HEK293 (cell line): ENCODE measurements at regions not wholly inside any gene's neighbourhood (a gene's known extent, or its start where the extent isn't known, plus 50 kb on each side); places are given as distances from the start of the nearest gene placed in this dataset.

Experiments used
- TCF7L2 ChIP-seq: IDR thresholded peaks from 2 replicates; pipeline ENCODE4 v1.6.1; 2011; ENCODE audit warnings: low read depth, mild to moderate bottlenecking, inconsistent platforms, low read length, moderate library complexity, borderline replicate concordance
- TF ChIP-seq, protein P1 (sequence below): fragments of 450-650 bp; formaldehyde crosslinking; IDR thresholded peaks from 2 replicates; pipeline ENCODE4 v1.5.1; 2016; ENCODE audit warnings: missing biosample characterization, missing genetic modification characterization
- TF ChIP-seq, protein P2 (sequence below): fragments of 450-650 bp; formaldehyde crosslinking; IDR thresholded peaks from 2 replicates; pipeline ENCODE4 v1.5.1; 2016; ENCODE audit warnings: missing biosample characterization, missing genetic modification characterization

DNA sequence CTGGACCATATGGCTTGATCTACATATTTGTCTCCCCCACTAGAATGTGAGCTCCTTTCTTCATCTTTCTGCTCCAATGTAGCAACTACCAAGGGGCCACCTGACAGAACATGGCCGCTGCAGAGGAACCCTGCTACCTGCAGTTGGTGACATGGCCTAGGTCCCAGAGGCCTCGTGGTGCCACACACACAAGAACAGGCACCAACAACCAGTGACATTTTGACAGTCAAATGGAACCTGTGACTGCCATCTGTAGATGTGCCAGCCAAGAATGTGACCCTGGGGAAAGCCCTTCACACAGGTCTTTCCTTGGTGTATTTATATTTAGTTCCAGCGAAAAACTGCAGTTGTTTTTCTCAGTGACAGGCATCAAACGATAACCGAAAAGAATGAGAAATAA lies 67.9 kb upstream of the ANKRD1 start:
- no peak for TF ChIP-seq TCF7L2
- TF ChIP-seq, protein P1, sequence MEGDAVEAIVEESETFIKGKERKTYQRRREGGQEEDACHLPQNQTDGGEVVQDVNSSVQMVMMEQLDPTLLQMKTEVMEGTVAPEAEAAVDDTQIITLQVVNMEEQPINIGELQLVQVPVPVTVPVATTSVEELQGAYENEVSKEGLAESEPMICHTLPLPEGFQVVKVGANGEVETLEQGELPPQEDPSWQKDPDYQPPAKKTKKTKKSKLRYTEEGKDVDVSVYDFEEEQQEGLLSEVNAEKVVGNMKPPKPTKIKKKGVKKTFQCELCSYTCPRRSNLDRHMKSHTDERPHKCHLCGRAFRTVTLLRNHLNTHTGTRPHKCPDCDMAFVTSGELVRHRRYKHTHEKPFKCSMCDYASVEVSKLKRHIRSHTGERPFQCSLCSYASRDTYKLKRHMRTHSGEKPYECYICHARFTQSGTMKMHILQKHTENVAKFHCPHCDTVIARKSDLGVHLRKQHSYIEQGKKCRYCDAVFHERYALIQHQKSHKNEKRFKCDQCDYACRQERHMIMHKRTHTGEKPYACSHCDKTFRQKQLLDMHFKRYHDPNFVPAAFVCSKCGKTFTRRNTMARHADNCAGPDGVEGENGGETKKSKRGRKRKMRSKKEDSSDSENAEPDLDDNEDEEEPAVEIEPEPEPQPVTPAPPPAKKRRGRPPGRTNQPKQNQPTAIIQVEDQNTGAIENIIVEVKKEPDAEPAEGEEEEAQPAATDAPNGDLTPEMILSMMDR, result no peak
- TF ChIP-seq, protein P2, sequence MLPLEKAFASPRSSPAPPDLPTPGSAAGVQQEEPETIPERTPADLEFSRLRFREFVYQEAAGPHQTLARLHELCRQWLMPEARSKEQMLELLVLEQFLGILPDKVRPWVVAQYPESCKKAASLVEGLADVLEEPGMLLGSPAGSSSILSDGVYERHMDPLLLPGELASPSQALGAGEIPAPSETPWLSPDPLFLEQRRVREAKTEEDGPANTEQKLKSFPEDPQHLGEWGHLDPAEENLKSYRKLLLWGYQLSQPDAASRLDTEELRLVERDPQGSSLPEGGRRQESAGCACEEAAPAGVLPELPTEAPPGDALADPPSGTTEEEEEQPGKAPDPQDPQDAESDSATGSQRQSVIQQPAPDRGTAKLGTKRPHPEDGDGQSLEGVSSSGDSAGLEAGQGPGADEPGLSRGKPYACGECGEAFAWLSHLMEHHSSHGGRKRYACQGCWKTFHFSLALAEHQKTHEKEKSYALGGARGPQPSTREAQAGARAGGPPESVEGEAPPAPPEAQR (tag by site-specific recombination), result no peak
